NCI-H1105 (cell line): ENCODE measurements at regions not wholly inside any gene's neighbourhood (a gene's known extent, or its start where the extent isn't known, plus 50 kb on each side); places are given as distances from the start of the nearest gene placed in this dataset.

Experiments used
- DNase-seq: peaks from one replicate; lab custom pipeline; 2025; lab: John Stamatoyannopoulos, UW

- peak; percentile 49 for DNase-seq
Measured at GRCh38 chr2:23323917-23324680, 60.9 kb upstream of the KLHL29 start.

GRCh38 chr2:23326330-23326729 lies 58.6 kb upstream of the KLHL29 start:
- no peak for DNase-seq

- no peak for DNase-seq
Measured at GRCh38 chr2:23327416-23327815, 57.6 kb upstream of the KLHL29 start.

- peak; percentile 14 for DNase-seq
Measured at GRCh38 chr2:23327887-23328286, 57.1 kb upstream of the KLHL29 start.

GRCh38 chr2:23330214-23330613 lies 54.8 kb upstream of the KLHL29 start:
- DNase-seq: no peak
